ENCODE measurements at regions not wholly inside any gene's neighbourhood (a gene's known extent, or its start where the extent isn't known, plus 50 kb on each side); places are given as distances from the start of the nearest gene placed in this dataset.

GRCh38 chr3:118692416-118692815, 342.2 kb downstream of the IGSF11 start:
- H3K4me1 ChIP-seq (ENCODE audit: low read depth, poor library complexity, severe bottlenecking): no peaks in the 10 kb centered on the region
- H3K4me2 ChIP-seq: no peak overlapping the region
- H3K79me2 ChIP-seq (ENCODE audit: insufficient read depth, low read depth): no peaks in the 10 kb centered on the region
- no peak overlapping the region for H3K9ac ChIP-seq
- H4K20me1 ChIP-seq (ENCODE audit: insufficient read depth): no peaks in the 10 kb centered on the region
- no peaks in the 10 kb centered on the region for H3K36me3 ChIP-seq (ENCODE audit: insufficient read depth)
- H3K27ac ChIP-seq: no peak overlapping the region
- TF ChIP-seq, protein P1, sequence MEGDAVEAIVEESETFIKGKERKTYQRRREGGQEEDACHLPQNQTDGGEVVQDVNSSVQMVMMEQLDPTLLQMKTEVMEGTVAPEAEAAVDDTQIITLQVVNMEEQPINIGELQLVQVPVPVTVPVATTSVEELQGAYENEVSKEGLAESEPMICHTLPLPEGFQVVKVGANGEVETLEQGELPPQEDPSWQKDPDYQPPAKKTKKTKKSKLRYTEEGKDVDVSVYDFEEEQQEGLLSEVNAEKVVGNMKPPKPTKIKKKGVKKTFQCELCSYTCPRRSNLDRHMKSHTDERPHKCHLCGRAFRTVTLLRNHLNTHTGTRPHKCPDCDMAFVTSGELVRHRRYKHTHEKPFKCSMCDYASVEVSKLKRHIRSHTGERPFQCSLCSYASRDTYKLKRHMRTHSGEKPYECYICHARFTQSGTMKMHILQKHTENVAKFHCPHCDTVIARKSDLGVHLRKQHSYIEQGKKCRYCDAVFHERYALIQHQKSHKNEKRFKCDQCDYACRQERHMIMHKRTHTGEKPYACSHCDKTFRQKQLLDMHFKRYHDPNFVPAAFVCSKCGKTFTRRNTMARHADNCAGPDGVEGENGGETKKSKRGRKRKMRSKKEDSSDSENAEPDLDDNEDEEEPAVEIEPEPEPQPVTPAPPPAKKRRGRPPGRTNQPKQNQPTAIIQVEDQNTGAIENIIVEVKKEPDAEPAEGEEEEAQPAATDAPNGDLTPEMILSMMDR (conservative IDR thresholded peaks at IDR 0.05; ENCODE audit: low read depth, low read length): no peak
- H2AFZ ChIP-seq (ENCODE audit: low read depth): no peak overlapping the region
- H3K4me3 ChIP-seq (IDR thresholded peaks at IDR 0.05; ENCODE audit: insufficient read depth, low read depth, low read length): no peak overlapping the region
- no peaks in the 10 kb centered on the region for H3K27me3 ChIP-seq (ENCODE audit: insufficient read depth, low read depth)

DNA sequence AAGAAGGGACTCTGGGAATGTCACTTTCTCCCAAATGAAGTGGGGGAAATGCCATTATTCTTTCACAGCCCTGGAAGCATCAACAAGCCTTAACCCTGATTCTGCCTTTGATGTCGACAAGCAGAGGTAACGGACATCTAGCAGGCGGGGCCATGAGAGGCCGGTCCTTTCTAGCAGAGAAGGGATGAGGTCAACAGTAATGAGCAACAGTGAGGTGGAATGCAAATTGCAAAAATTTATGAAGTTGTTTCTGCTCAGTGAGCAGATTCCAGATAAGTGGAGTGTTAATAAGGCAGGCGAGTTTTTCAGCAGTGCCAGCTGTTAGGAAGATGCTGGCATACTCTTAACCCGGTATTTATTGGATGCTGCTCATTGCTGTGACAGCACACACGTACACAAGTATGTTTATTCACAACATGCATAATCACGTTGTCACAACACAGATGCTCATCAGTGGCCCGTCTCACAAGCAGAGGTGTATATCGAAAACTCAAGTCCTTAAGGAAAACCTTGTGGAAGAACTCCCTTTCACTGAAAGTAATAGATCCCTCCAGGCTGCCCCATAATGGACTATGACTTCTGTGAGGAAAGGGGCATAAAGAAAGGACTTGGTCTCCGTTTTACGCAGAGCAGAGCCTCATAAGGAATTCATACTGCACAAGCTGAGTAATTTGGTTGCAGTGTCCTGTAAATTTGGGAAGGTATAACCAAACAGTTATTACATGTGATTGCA, 329.0 kb downstream of the IGSF11 start:
- TF ChIP-seq, protein P1 (conservative IDR thresholded peaks at IDR 0.05; ENCODE audit: low read depth, low read length): no peak

GRCh38 chr3:118707991-118708390, 326.7 kb downstream of the IGSF11 start:
- Histone ChIP-seq H4K20me1 (ENCODE audit: insufficient read depth) (no peaks in the 10 kb centered on the region), H3K36me3 (ENCODE audit: insufficient read depth) (no peaks in the 10 kb centered on the region)

More for the DNA sequence above, 329.0 kb downstream of the IGSF11 start:
- H3K4me3 ChIP-seq (IDR thresholded peaks at IDR 0.05; ENCODE audit: insufficient read depth, low read depth, low read length): no peak overlapping the region
- H2AFZ ChIP-seq (ENCODE audit: low read depth): no peak overlapping the region
- no peak overlapping the region for H3K9ac ChIP-seq
- H3K79me2 ChIP-seq (ENCODE audit: insufficient read depth, low read depth): no peaks in the 10 kb centered on the region
- H3K27me3 ChIP-seq (ENCODE audit: insufficient read depth, low read depth): no peaks in the 10 kb centered on the region
- no peak overlapping the region for H3K4me2 ChIP-seq
- H4K20me1 ChIP-seq (ENCODE audit: insufficient read depth): no peaks in the 10 kb centered on the region
- H3K27ac ChIP-seq: no peak overlapping the region
- H3K4me1 ChIP-seq (ENCODE audit: low read depth, poor library complexity, severe bottlenecking): no peaks in the 10 kb centered on the region
- H3K36me3 ChIP-seq (ENCODE audit: insufficient read depth): no peaks in the 10 kb centered on the region

GRCh38 chr3:118710532-118710931, 324.1 kb downstream of the IGSF11 start:
- Histone ChIP-seq H3K36me3 (ENCODE audit: insufficient read depth) (no peaks in the 10 kb centered on the region), H3K27me3 (ENCODE audit: insufficient read depth, low read depth) (no peaks in the 10 kb centered on the region), H3K79me2 (ENCODE audit: insufficient read depth, low read depth) (no peaks in the 10 kb centered on the region), H2AFZ (ENCODE audit: low read depth) (no peak overlapping the region), H3K4me2 (no peak overlapping the region), H3K27ac (no peak overlapping the region), H3K4me3 (IDR thresholded peaks at IDR 0.05; ENCODE audit: insufficient read depth, low read depth, low read length) (no peak overlapping the region), H3K9ac (no peak overlapping the region), H4K20me1 (ENCODE audit: insufficient read depth) (no peaks in the 10 kb centered on the region), H3K4me1 (ENCODE audit: low read depth, poor library complexity, severe bottlenecking) (no peaks in the 10 kb centered on the region)
- TF ChIP-seq, protein P1 (conservative IDR thresholded peaks at IDR 0.05; ENCODE audit: low read depth, low read length): no peak

More at GRCh38 chr3:118707991-118708390, 326.7 kb downstream of the IGSF11 start:
- Histone ChIP-seq H3K4me3 (IDR thresholded peaks at IDR 0.05; ENCODE audit: insufficient read depth, low read depth, low read length) (no peak overlapping the region), H3K79me2 (ENCODE audit: insufficient read depth, low read depth) (no peaks in the 10 kb centered on the region), H3K4me1 (ENCODE audit: low read depth, poor library complexity, severe bottlenecking) (no peaks in the 10 kb centered on the region), H3K9ac (no peak overlapping the region), H3K4me2 (no peak overlapping the region), H3K27me3 (ENCODE audit: insufficient read depth, low read depth) (no peaks in the 10 kb centered on the region), H3K27ac (no peak overlapping the region), H2AFZ (ENCODE audit: low read depth) (no peak overlapping the region)
- TF ChIP-seq, protein P1 (conservative IDR thresholded peaks at IDR 0.05; ENCODE audit: low read depth, low read length): no peak

Measured in KMS-11 (cell line).